ENCODE measurements at regions not wholly inside any gene's neighbourhood (a gene's known extent, or its start where the extent isn't known, plus 50 kb on each side); places are given as distances from the start of the nearest gene placed in this dataset.

GRCh38 chr1:14363707-14364413 is 234.6 kb upstream of the KAZN start:
- peak; percentile 17 for TF ChIP-seq CTCF (IDR thresholded peaks at IDR 0.05; ENCODE audit: unreplicated experiment)
- POLR2A ChIA-PET: interaction anchor here (0.6 to 0.8 kb wide), 2 partner anchors 13 to 360 kb away, joined by 3 read pairs; no protein-coding TSS in a partner anchor
- no TSS peak for BruUV-seq (replicated peaks)
- Mint-ChIP-seq H3K36me3 (ENCODE audit: insufficient read depth, unreplicated experiment) (no peaks in the 10 kb centered on the region), H3K27ac (ENCODE audit: low read depth, unreplicated experiment) (no peak overlapping the region), H3K4me1 (ENCODE audit: insufficient read depth, unreplicated experiment) (no peaks in the 10 kb centered on the region), H3K4me3 (ENCODE audit: unreplicated experiment) (no peak overlapping the region), H3K27me3 (ENCODE audit: insufficient read depth, unreplicated experiment) (no peaks in the 10 kb centered on the region), H3K9me3 (ENCODE audit: unreplicated experiment) (no peaks in the 10 kb centered on the region)
- intact Hi-C loops (cut with micrococcal nuclease): no loop called here
- DNase-seq (ENCODE audit: unreplicated experiment): no peak
- CTCF ChIA-PET: no interaction called here

GRCh38 chr1:14365301-14365988 is 233.0 kb upstream of the KAZN start:
- no TSS peak for BruUV-seq (replicated peaks)
- H3K36me3 Mint-ChIP-seq (ENCODE audit: insufficient read depth, unreplicated experiment): no peaks in the 10 kb centered on the region
- H3K9me3 Mint-ChIP-seq (ENCODE audit: unreplicated experiment): no peaks in the 10 kb centered on the region
- POLR2A ChIA-PET: no interaction called here
- no peak for DNase-seq (ENCODE audit: unreplicated experiment)
- H3K27ac Mint-ChIP-seq (ENCODE audit: low read depth, unreplicated experiment): no peak overlapping the region
- intact Hi-C loops (cut with micrococcal nuclease): no loop called here
- CTCF ChIA-PET: no interaction called here
- TF ChIP-seq CTCF (IDR thresholded peaks at IDR 0.05; ENCODE audit: unreplicated experiment): no peak
- no peak overlapping the region for H3K4me3 Mint-ChIP-seq (ENCODE audit: unreplicated experiment)
- no peaks in the 10 kb centered on the region for H3K27me3 Mint-ChIP-seq (ENCODE audit: insufficient read depth, unreplicated experiment)
- H3K4me1 Mint-ChIP-seq (ENCODE audit: insufficient read depth, unreplicated experiment): no peaks in the 10 kb centered on the region

- TF ChIP-seq CTCF (IDR thresholded peaks at IDR 0.05; ENCODE audit: unreplicated experiment): no peak
Observed at GRCh38 chr1:14366091-14367018, 232.1 kb upstream of the KAZN start.

GRCh38 chr1:14367451-14367850 is 231.0 kb upstream of the KAZN start:
- intact Hi-C loops (cut with micrococcal nuclease): no loop called here
- H3K36me3 Mint-ChIP-seq (ENCODE audit: insufficient read depth, unreplicated experiment): no peaks in the 10 kb centered on the region
- H3K4me3 Mint-ChIP-seq (ENCODE audit: unreplicated experiment): no peak overlapping the region
- H3K4me1 Mint-ChIP-seq (ENCODE audit: insufficient read depth, unreplicated experiment): peaks cover 12% of the 10 kb centered on the region
- TF ChIP-seq CTCF (IDR thresholded peaks at IDR 0.05; ENCODE audit: unreplicated experiment): no peak
- H3K9me3 Mint-ChIP-seq (ENCODE audit: unreplicated experiment): no peaks in the 10 kb centered on the region
- no peak overlapping the region for H3K27ac Mint-ChIP-seq (ENCODE audit: low read depth, unreplicated experiment)
- ChIA-PET POLR2A (interaction anchor here (0.6 kb wide), 1 partner anchor 375 kb away, joined by 3 read pairs; no protein-coding TSS in a partner anchor), CTCF (no interaction called here)
- BruUV-seq (replicated peaks): no TSS peak
- no peaks in the 10 kb centered on the region for H3K27me3 Mint-ChIP-seq (ENCODE audit: insufficient read depth, unreplicated experiment)
- no peak for DNase-seq (ENCODE audit: unreplicated experiment)

More at GRCh38 chr1:14366091-14367018, 232.1 kb upstream of the KAZN start:
- Mint-ChIP-seq H3K4me3 (ENCODE audit: unreplicated experiment) (no peak overlapping the region), H3K27ac (ENCODE audit: low read depth, unreplicated experiment) (no peak overlapping the region), H3K36me3 (ENCODE audit: insufficient read depth, unreplicated experiment) (no peaks in the 10 kb centered on the region), H3K4me1 (ENCODE audit: insufficient read depth, unreplicated experiment) (peaks cover under 1% of the 10 kb centered on the region), H3K9me3 (ENCODE audit: unreplicated experiment) (no peaks in the 10 kb centered on the region), H3K27me3 (ENCODE audit: insufficient read depth, unreplicated experiment) (no peaks in the 10 kb centered on the region)
- intact Hi-C loops (cut with micrococcal nuclease): no loop called here
- no peak for DNase-seq (ENCODE audit: unreplicated experiment)
- no TSS peak for BruUV-seq (replicated peaks)
- ChIA-PET CTCF (interaction anchor here (0.7 kb wide), 1 partner anchor 20 kb away, joined by 3 read pairs; no protein-coding TSS in a partner anchor), POLR2A (no interaction called here)

Measured in MCF 10A (cell line).